ENCODE measurements at regions not wholly inside any gene's neighbourhood (a gene's known extent, or its start where the extent isn't known, plus 50 kb on each side); places are given as distances from the start of the nearest gene placed in this dataset.

GRCh38 chr7:68868978-68869377 is 729.3 kb upstream of the AUTS2 start:
- WGBS = 75% methylated on average over 6 of the region's 6 CpGs
- TF ChIP-seq FOXA1 (IDR thresholded peaks at IDR 0.05) (no peak), ATF3 (IDR thresholded peaks at IDR 0.05) (no peak), TAF1 (conservative IDR thresholded peaks at IDR 0.05) (no peak), HNF4A (conservative IDR thresholded peaks at IDR 0.05) (no peak), RXRA (IDR thresholded peaks at IDR 0.05) (no peak), REST (IDR thresholded peaks at IDR 0.05) (no peak), JUND (IDR thresholded peaks at IDR 0.05) (no peak), CTCF (IDR thresholded peaks at IDR 0.05; ENCODE audit: low read depth, low read length, missing input control) (no peak), FOXA2 (IDR thresholded peaks at IDR 0.05) (no peak), YY1 (IDR thresholded peaks at IDR 0.05) (no peak)
- no peaks in the 10 kb centered on the region for H3K27me3 ChIP-seq (ENCODE audit: control insufficient read depth in 4 of 4, insufficient read depth in 4 of 4, low read length in 3 of 4)
- H3K36me3 ChIP-seq (ENCODE audit: control insufficient read depth in 4 of 4, insufficient read depth in 3 of 4, low read depth in 1 of 4, low read length in 3 of 4) = no peaks in the 10 kb centered on the region
- no peak overlapping the region for H3K9ac ChIP-seq (ENCODE audit: low read depth in 1 of 2, low read length in 2 of 2)
- H3K4me3 ChIP-seq (ENCODE audit: low read depth in 1 of 3, low read length in 3 of 3) = no peak overlapping the region
- H3K27ac ChIP-seq (ENCODE audit: low read depth in 1 of 2, low read length in 2 of 2) = no peak overlapping the region
- DNase-seq (ENCODE audit: low spot score) = no peak
- no peaks in the 10 kb centered on the region for H3K9me3 ChIP-seq (ENCODE audit: control insufficient read depth in 4 of 4, low read length in 3 of 4)
- peaks cover 0 to 8% (median 4%) of the 10 kb centered on the region in 4 donors for H3K4me1 ChIP-seq (ENCODE audit: control insufficient read depth in 4 of 4, insufficient read depth in 4 of 4, low read length in 3 of 4)

GRCh38 chr7:68873616-68874015 is 724.7 kb upstream of the AUTS2 start:
- H3K9me3 ChIP-seq (ENCODE audit: control insufficient read depth in 4 of 4, low read length in 3 of 4) = no peaks in the 10 kb centered on the region
- DNase-seq (ENCODE audit: low spot score) = no peak
- WGBS = 41% methylated on average over 5 of the region's 5 CpGs
- peak overlapping the region; percentile 66 to 69 for H3K27ac ChIP-seq (ENCODE audit: low read depth in 1 of 2, low read length in 2 of 2)
- peaks cover 0 to 17% (median 8%) of the 10 kb centered on the region in 4 donors for H3K4me1 ChIP-seq (ENCODE audit: control insufficient read depth in 4 of 4, insufficient read depth in 4 of 4, low read length in 3 of 4)
- no peak overlapping the region for H3K4me3 ChIP-seq (ENCODE audit: low read depth in 1 of 3, low read length in 3 of 3)
- H3K36me3 ChIP-seq (ENCODE audit: control insufficient read depth in 4 of 4, insufficient read depth in 3 of 4, low read depth in 1 of 4, low read length in 3 of 4) = no peaks in the 10 kb centered on the region
- TF ChIP-seq GABPA (IDR thresholded peaks at IDR 0.05 in 1 of 2, conservative IDR thresholded peaks at IDR 0.05 in 1 of 2) = no peak
- no peak for TF ChIP-seq JUND (IDR thresholded peaks at IDR 0.05)
- TF ChIP-seq ATF3 (IDR thresholded peaks at IDR 0.05) = no peak
- no peak for TF ChIP-seq RAD21 (IDR thresholded peaks at IDR 0.05)
- peak; percentile 37 to 84 for TF ChIP-seq HNF4A (conservative IDR thresholded peaks at IDR 0.05)
- no peak for TF ChIP-seq MAX (IDR thresholded peaks at IDR 0.05)
- TF ChIP-seq FOXA2 (IDR thresholded peaks at IDR 0.05) = no peak
- TF ChIP-seq RXRA (IDR thresholded peaks at IDR 0.05) = peak in 1 of 2 donors; percentile 38
- TF ChIP-seq REST (IDR thresholded peaks at IDR 0.05) = no peak
- no peaks in the 10 kb centered on the region for H3K27me3 ChIP-seq (ENCODE audit: control insufficient read depth in 4 of 4, insufficient read depth in 4 of 4, low read length in 3 of 4)
- no peak overlapping the region for H3K9ac ChIP-seq (ENCODE audit: low read depth in 1 of 2, low read length in 2 of 2)
